Esophagus (tissue), 2 donors: ENCODE measurements at regions not wholly inside any gene's neighbourhood (a gene's known extent, or its start where the extent isn't known, plus 50 kb on each side); places are given as distances from the start of the nearest gene placed in this dataset.

ENCODE experiments used
- H3K27ac ChIP-seq, 2 donors: one replicate each; pipeline ENCODE4 v1.5.1; 2013; ENCODE audit warnings: low read depth in 2 of 2, mild to moderate bottlenecking in 2 of 2, inconsistent platforms in 1 of 2, low read length in 1 of 2, moderate library complexity in 1 of 2
- H3K27me3 ChIP-seq, 2 donors: one replicate each; pipeline ENCODE4 v1.6.1; 2013; ENCODE audit warnings: low read length in 2 of 2, control low read depth in 1 of 2, mild to moderate bottlenecking in 1 of 2; ENCODE audit not compliant: insufficient read depth in 2 of 2, control insufficient read depth in 1 of 2
- H3K36me3 ChIP-seq, 2 donors: one replicate each; pipeline ENCODE4 v1.6.1; 2013; ENCODE audit warnings: low read length in 1 of 2; ENCODE audit not compliant: control insufficient read depth in 2 of 2, insufficient read depth in 2 of 2
- H3K4me1 ChIP-seq, 2 donors: one replicate each; pipeline ENCODE4 v1.6.1; 2013; ENCODE audit warnings: low read length in 1 of 2; ENCODE audit not compliant: control insufficient read depth in 2 of 2, insufficient read depth in 2 of 2
- H3K4me3 ChIP-seq, 2 donors: one replicate each; pipeline ENCODE4 v1.5.1; 2013; ENCODE audit warnings: low read length in 2 of 2, mild to moderate bottlenecking in 2 of 2, low read depth in 1 of 2, moderate library complexity in 1 of 2
- H3K9me3 ChIP-seq, 2 donors: one replicate each; pipeline ENCODE4 v1.6.1; 2013; ENCODE audit warnings: mild to moderate bottlenecking in 2 of 2, low read depth in 1 of 2, low read length in 1 of 2, moderate library complexity in 1 of 2; ENCODE audit not compliant: control insufficient read depth in 2 of 2, insufficient read depth in 1 of 2
- WGBS, 2 donors: extraction: QIAGEN DNeasy Blood & Tissue Kit; methylation state at CpG; one replicate each; pipeline ENCODE4 v1.1.7; 2013; 5-methylcytosine and 5-hydroxymethylcytosine counted together
- donor health status: healthy with polysubstance abuse.
- donor health status: Bipolar disorder and iron deficiency.

- Histone ChIP-seq H3K27ac (no peak overlapping the region), H3K9me3 (no peaks in the 10 kb centered on the region), H3K4me3 (no peak overlapping the region), H3K4me1 (no peaks in the 10 kb centered on the region), H3K36me3 (no peaks in the 10 kb centered on the region), H3K27me3 (no peaks in the 10 kb centered on the region)
- 39 to 47% methylated on average over 2 of the region's 2 CpGs for WGBS, 2 donors
Observed at GRCh38 chr13:109595471-109595870, 190.9 kb downstream of the IRS2 start.

- Histone ChIP-seq H3K36me3 (no peaks in the 10 kb centered on the region), H3K27ac (no peak overlapping the region), H3K27me3 (no peaks in the 10 kb centered on the region), H3K4me3 (no peak overlapping the region), H3K4me1 (no peaks in the 10 kb centered on the region), H3K9me3 (no peaks in the 10 kb centered on the region)
- 69 to 89% methylated on average over 3 of the region's 3 CpGs for WGBS, 2 donors
Observed at GRCh38 chr13:109593230-109593629, 193.2 kb downstream of the IRS2 start.

GRCh38 chr13:109592770-109593169 lies 193.6 kb downstream of the IRS2 start:
- 44 to 52% methylated on average over 4 of the region's 4 CpGs for WGBS, 2 donors

GRCh38 chr13:109587689-109588088 lies 198.7 kb downstream of the IRS2 start:
- Histone ChIP-seq H3K4me3 (no peak overlapping the region), H3K27ac (no peak overlapping the region), H3K27me3 (no peaks in the 10 kb centered on the region), H3K9me3 (no peaks in the 10 kb centered on the region), H3K4me1 (no peaks in the 10 kb centered on the region), H3K36me3 (no peaks in the 10 kb centered on the region)

More at GRCh38 chr13:109592770-109593169, 193.6 kb downstream of the IRS2 start:
- Histone ChIP-seq H3K27me3 (no peaks in the 10 kb centered on the region), H3K4me3 (no peak overlapping the region), H3K36me3 (no peaks in the 10 kb centered on the region), H3K27ac (no peak overlapping the region), H3K4me1 (no peaks in the 10 kb centered on the region), H3K9me3 (no peaks in the 10 kb centered on the region)

- Histone ChIP-seq H3K27ac (no peak overlapping the region), H3K4me1 (no peaks in the 10 kb centered on the region), H3K4me3 (no peak overlapping the region), H3K27me3 (no peaks in the 10 kb centered on the region), H3K36me3 (no peaks in the 10 kb centered on the region), H3K9me3 (no peaks in the 10 kb centered on the region)
- 61 to 67% methylated on average over 9 of the region's 9 CpGs for WGBS, 2 donors
Observed at GRCh38 chr13:109586509-109587346, 199.7 kb downstream of the IRS2 start.

DNA sequence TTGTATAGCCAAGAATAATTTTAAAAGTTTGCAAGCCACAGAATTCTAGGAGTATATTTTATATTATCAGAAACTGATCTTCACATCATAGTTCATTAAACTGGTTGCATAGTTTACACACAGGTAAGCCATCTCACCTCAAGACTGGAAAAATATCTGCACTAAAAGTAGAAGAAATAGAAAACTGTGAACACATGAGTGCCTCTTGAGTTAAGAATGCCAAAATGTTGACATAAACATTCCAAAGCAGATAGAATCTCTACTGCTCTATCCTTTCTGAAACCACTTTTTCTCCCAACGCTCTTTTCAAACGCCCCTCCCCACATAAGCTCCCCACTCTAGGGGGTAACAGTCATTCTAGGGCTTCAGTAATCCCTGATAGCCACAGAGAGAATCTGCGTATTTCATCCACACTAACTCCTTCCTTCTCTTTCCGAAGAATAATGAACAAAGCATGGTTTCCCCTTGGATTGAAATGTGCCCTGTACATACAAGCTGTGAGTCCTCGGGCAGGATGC lies 201.5 kb downstream of the IRS2 start:
- Histone ChIP-seq H3K36me3 (no peaks in the 10 kb centered on the region), H3K4me3 (no peak overlapping the region), H3K9me3 (no peaks in the 10 kb centered on the region), H3K4me1 (no peaks in the 10 kb centered on the region), H3K27me3 (no peaks in the 10 kb centered on the region), H3K27ac (no peak overlapping the region)
- WGBS, 2 donors = 51 to 55% methylated on average over 5 of the region's 5 CpGs

DNA sequence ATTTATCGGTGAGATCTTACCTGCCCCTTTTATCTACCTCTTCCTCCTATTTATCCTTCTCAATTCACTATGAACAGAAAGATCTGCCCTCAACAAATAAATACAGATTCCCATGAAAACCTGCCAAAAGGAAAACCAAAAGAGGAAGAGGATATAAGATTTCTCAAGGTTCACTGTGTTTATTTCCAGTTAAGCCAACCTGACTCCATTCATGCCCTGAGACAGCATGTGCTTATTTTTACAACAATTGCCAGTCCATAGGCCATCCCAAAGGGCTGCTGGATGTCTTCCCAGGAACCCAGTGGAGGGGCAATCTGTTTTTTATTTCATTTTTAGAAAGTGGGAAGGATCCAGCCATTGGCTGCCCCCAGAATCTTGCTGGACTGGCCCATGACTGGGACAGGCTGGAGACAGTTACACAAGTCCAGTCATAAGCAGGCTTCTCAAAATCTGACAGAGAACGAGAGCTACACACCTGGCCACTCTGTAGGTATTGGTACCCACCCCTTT lies 209.1 kb downstream of the IRS2 start:
- peaks cover 0 to 2% of the 10 kb centered on the region in 2 donors for H3K9me3 ChIP-seq
- 89 to 90% methylated on average over 2 of the region's 2 CpGs for WGBS, 2 donors
- no peaks in the 10 kb centered on the region for H3K4me1 ChIP-seq
- H3K36me3 ChIP-seq = no peaks in the 10 kb centered on the region
- H3K27ac ChIP-seq = no peak overlapping the region
- H3K4me3 ChIP-seq = no peak overlapping the region
- H3K27me3 ChIP-seq = no peaks in the 10 kb centered on the region

GRCh38 chr13:109576331-109576813 lies 210.0 kb downstream of the IRS2 start:
- peaks cover 0 to 2% of the 10 kb centered on the region in 2 donors for H3K9me3 ChIP-seq
- 51 to 62% methylated on average over 6 of the region's 6 CpGs for WGBS, 2 donors
- no peaks in the 10 kb centered on the region for H3K36me3 ChIP-seq
- no peak overlapping the region for H3K4me3 ChIP-seq
- no peak overlapping the region for H3K27ac ChIP-seq
- H3K27me3 ChIP-seq = no peaks in the 10 kb centered on the region
- no peaks in the 10 kb centered on the region for H3K4me1 ChIP-seq

- 76 to 89% methylated on average over 3 of the region's 3 CpGs for WGBS, 2 donors
- H3K4me3 ChIP-seq = no peak overlapping the region
- no peaks in the 10 kb centered on the region for H3K4me1 ChIP-seq
- no peak overlapping the region for H3K27ac ChIP-seq
- peaks cover 0 to 2% of the 10 kb centered on the region in 2 donors for H3K9me3 ChIP-seq
- no peaks in the 10 kb centered on the region for H3K27me3 ChIP-seq
- no peaks in the 10 kb centered on the region for H3K36me3 ChIP-seq
Observed at GRCh38 chr13:109575821-109576220, 210.6 kb downstream of the IRS2 start.
